A673 (cell line): ENCODE measurements at regions not wholly inside any gene's neighbourhood (a gene's known extent, or its start where the extent isn't known, plus 50 kb on each side); places are given as distances from the start of the nearest gene placed in this dataset.

Source experiments
- CTCF ChIP-seq: fragments of 300-800, 200-600 bp; sonication (generic); conservative IDR thresholded peaks from 2 replicates; pipeline ENCODE4 v1.5.1; 2017; ENCODE audit warnings: low read depth, mild to moderate bottlenecking, antibody characterized with exemption, low read length, moderate library complexity, mixed read lengths
- EZH2 ChIP-seq: fragments of 200-600 bp; sonication (generic); IDR thresholded peaks from 2 replicates; pipeline ENCODE4 v1.6.1; 2017; ENCODE audit warnings: borderline replicate concordance, low read depth, mild to moderate bottlenecking, mixed read lengths, antibody characterized with exemption, low read length; ENCODE audit not compliant: poor library complexity, severe bottlenecking

GRCh38 chrX:43405191-43405590 is 250.9 kb upstream of the MAOA start:
- TF ChIP-seq CTCF (no peak), EZH2 (no peak)
